ENCODE measurements at regions not wholly inside any gene's neighbourhood (a gene's known extent, or its start where the extent isn't known, plus 50 kb on each side); places are given as distances from the start of the nearest gene placed in this dataset.

DNA sequence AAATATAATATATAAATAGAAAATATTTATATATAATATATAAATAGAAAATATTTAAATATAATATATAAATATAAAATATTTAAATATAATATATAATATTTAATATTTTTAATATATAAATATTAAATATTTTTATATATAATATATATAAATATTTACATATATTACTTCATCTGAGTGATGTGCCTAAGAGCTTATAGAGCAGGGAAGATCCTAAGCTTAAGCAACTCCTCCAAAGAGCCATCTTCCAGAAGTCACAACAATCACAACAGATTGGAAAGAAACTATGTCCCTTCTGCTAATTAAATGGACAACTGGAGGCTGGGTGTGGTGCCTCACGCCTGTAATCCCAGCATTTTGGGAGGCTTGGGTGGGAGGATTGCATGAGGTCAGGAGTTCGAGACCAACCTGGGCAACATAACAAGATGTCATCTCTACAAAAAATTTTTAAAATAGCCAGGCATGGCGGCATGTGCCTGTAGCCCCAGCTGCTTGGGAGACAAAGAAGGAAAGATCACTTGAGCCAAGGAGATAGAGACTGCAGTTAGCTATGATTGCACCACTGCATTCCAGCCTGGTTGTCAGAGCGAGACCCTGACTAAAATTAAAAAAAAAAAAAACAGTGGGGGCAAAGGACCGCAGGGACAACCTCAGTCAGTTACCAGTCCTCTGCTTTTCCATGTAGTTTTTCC, 198.7 kb downstream of the SKIDA1 start:
- no peak for DNase-seq (ENCODE audit: low spot score)

DNA sequence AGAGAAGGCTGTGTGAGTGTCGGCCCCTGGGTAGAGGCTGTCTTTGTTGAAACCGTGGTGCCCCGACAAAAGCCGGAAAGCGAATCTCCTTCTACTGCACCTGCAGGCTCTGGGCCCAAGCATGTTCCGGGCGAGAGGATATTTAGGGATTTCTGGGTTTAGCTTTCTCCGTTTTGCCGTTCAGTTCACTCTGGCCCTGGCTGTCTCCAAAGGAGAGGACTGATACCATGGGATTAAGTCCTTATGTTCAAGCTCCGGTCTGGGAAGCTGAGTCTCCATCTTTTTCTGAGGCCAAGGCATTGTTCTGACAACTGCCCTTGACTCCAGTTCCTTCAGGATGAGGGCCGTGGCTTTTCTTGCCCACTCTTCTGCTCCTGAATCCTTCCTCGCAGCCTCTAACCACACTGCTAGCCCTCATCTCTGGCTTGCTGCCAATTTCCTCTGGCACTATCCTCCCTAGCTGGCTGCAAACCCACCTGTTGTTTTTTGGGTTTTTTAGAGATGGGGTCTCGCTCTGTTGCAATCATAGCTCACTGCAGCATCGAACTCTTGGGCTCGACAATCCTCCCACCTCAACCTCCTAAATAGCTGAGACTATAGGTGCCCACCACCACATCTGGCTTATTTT, 206.8 kb downstream of the SKIDA1 start:
- peak; percentile 35 for DNase-seq (ENCODE audit: low spot score)

DNA sequence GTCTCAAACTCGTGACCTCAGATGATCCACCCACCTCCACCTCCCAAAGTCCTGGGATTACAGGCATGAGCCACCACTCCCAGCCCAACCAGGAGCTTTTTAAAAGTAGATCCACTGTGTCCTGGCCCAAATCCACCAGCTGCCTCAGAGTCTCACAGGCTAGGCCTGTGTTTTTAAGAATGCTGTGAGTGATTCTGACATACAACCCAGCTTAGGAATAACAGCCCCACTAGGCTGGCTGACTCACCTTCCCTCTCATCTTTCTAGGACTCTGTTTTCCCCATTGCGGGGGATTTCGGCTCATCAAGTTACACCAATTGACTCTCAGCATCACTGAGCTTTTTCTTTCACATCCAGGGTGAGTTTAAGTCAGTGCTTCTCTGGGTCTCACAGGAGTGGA, 207.6 kb downstream of the SKIDA1 start:
- DNase-seq (ENCODE audit: low spot score): peak; percentile 44

DNA sequence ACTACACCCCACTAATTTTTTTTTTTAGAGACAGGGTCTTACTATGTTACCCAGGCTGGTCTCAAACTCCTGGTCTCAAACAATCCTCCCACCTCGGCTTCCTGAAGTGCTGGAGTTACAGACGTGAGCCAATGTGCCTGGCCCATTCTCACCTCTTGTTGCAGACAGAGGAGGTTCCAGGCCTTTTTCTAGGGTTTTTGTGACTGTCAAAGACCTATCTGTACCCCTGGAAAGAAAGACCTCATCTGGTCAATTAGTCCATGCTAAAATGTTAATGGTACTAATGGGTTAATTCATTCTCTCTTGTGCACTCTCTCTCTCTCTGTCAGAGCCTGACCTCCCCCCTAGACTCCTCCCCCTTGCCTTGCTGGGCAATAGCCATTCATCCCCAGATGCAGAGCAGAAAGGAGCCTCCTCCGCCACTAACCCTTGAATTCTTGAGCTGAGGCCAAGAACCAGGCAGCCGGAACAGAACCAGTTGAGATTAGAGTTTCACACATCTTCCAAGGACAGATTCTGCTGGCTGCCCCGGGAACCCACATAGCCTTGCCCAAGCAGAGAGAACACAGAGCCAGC, 209.7 kb downstream of the SKIDA1 start:
- DNase-seq (ENCODE audit: low spot score): peak; percentile 96

GRCh38 chr10:21314906-21315644, 210.4 kb downstream of the SKIDA1 start:
- DNase-seq (ENCODE audit: low spot score): peak; percentile 81

DNA sequence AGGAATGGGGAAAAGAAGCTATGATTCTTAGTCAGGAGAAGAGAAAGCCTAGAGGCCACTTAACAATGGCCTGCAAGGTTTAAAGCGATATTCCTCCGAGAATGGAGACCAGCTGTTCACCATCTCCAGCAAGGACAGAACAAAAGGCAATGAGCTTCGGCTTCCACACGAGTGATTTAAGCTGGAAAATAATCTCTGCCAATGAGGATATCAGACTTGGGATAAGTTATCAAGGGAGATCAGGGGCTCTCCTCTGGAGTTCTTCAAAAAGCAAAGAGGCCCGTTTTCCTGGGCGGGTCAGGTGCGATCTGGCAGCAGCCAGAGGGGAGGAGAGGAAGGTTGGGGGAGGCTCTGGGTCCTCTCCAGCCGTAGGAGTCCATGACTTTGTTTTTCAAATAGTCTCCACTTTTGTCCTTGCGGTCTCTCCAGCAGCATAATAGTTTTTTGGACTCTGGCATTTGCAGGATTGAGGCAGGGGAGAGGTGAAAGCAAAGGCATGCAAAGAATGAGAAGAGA, 211.3 kb downstream of the SKIDA1 start:
- DNase-seq (ENCODE audit: low spot score): no peak

DNA sequence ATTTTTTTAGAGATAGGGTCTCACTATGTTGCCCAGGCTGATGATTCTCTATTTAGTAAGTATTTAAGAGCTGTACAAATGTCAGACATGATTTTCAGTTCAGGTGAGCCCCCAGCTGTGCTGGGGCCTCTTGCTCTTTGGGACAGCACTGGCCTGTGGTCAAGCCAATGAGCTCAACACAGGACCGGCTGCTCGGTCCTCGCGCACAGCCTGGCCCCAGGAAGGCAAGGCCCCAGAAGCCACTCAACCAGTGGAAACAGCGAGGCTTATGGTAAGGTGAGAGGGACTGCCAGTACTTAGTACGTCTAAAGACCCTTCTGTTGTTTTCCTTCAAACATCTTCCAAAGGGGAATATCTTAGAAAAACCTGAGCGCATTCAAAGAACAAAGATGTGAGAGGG, 211.8 kb downstream of the SKIDA1 start:
- DNase-seq (ENCODE audit: low spot score): no peak

GRCh38 chr10:21311426-21311825, 214.1 kb downstream of the SKIDA1 start:
- no peak for DNase-seq (ENCODE audit: low spot score)

DNA sequence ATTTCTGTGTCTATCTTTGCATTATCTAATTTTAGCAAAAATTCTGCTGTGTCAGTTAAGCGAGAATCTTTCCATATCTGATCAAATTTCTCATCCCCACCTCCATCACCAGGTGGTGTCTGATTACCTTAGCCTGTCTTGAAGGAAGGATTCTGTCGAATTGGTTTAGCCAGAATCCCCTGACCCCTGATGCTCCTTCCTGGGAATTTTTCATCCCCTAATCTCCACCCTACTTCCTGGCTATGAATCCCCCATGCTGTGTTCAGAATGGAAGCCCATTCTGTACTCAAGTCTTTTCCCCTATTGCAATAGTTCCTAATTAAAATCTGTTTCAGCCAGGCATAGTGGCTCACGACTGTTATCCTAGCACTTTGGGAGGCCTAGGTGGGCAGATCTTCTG, 216.1 kb downstream of the SKIDA1 start:
- no peak for DNase-seq (ENCODE audit: low spot score)

DNA sequence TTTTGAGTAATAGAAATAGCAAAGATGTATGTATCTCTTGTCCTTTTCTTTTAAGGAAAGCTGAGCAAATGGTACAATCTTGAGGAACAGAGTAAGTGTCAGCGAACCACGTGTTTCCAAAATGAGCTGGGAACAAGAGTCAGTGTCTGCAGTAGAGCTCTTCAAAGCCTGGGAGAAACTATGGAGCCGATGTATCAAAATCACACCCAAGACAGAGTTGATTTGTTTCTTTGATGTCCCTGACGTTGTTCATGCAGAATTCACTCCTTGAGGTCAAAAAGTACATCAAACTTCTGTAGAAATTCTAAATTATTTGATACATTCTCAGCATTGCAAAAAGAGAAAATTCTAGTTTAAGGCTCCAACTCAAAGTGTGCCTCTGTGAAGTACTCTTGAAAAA, 216.5 kb downstream of the SKIDA1 start:
- no peak for DNase-seq (ENCODE audit: low spot score)

DNA sequence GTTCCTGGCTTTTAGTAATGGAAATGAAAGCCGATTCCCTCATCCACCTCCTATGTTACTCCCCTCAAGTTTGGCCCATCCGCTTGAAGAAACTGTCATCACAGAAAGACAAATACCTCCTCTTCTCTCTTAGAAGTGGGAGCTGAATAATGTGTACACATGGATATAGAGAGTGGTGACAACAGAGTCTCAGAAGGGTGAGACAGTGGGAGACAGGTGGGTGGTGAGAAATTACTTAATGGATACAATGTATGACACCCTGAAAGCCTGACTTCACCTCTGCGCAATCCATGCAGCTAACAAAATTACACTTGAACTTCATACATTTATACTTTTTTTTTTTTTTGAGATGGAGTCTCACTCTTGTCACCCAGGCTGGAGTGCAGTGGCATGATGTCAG, 217.5 kb downstream of the SKIDA1 start:
- no peak for DNase-seq (ENCODE audit: low spot score)

- no peak for DNase-seq (ENCODE audit: low spot score)
Observed at GRCh38 chr10:21304608-21305007, 220.9 kb downstream of the SKIDA1 start.

DNA sequence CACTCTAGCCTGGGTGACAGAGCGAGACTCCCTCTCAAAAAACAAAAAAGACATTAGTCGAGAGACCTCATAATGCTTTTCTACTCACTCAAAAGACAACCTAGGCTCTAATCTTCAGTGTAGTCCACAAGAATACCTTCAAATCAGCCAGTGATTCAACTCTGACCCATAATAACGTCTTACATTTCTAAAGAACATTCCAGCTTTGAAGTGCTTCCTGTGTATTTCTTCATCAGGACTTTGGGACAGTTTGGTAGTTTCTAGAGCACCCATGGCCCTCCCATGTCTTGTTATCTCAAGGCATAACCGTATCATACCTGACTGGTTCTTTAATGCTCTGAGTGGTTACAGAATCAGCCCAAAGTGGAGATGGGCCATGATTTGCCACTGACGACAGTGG, 221.3 kb downstream of the SKIDA1 start:
- peak; percentile 51 for DNase-seq (ENCODE audit: low spot score)

GRCh38 chr10:21300551-21300950, 224.9 kb downstream of the SKIDA1 start:
- no peak for DNase-seq (ENCODE audit: low spot score)

DNA sequence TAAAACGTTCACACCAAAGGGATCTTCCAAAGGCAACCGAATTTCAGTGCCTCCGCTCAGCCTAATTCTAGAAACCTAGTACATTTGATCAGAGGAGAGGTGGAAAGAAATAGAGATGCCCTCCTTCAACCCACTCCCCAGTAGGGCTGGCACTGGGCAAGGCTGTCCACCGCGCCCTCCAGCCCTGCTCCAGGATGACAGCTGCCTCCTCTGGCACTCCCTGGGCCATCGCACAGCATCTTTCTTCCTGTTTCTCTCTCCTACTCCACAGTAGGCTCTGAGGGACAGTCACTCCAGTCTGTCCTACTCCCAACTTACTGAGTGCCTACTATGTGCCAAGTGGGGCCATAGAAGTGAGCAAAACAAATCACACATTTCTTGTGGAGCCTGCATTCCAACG, 226.2 kb downstream of the SKIDA1 start:
- no peak for DNase-seq (ENCODE audit: low spot score)

GRCh38 chr10:21298701-21299100, 226.8 kb downstream of the SKIDA1 start:
- DNase-seq (ENCODE audit: low spot score): peak; percentile 35

- DNase-seq (ENCODE audit: low spot score): peak; percentile 43
Observed at GRCh38 chr10:21297603-21298383, 227.7 kb downstream of the SKIDA1 start.

- DNase-seq (ENCODE audit: low spot score): peak; percentile 48
Observed at GRCh38 chr10:21296575-21297355, 228.7 kb downstream of the SKIDA1 start.

DNA sequence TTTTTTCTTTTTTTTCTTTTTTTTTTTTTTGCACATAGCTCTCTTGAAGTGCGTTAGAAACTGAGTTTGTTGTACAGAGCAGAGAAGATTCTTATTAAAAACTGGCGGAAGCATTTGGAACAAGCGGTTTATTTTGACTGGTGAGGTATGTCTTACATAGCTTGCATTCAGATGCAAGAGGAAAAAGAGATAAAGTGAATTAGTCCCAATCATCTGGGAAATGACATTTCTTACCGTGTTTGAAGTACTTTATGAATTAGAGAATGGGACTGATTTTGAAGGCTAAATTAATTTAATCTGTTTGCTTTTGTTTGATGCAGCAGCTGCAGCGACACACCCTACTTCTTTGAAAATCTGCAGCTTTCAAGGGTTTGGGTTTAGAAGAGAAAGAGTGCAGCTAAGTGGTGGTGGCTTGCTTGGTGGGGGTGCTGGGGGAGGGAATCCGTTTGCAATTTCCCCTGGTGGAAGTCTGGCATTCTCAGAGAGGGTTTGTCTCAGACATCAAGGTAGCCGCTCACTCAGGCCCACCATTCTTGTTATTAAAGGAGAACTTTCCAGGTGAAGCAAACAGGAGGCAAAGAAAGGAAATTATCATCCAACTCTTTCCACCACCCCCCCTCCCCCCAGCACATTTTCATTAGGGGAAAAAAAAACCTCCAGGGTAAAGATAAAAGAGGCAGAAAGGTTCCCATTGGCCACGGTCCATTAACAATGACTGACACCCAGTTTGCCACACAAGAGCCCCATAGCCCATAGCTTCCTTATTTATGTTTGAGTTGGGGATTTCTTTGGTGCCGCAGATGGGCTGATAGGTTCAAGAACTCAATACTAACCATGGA, 231.7 kb downstream of the SKIDA1 start:
- DNase-seq (ENCODE audit: low spot score): no peak

Data from kidney tubule cell (primary cell).